CD1c-positive myeloid dendritic cell (primary cell): ENCODE measurements at regions not wholly inside any gene's neighbourhood (a gene's known extent, or its start where the extent isn't known, plus 50 kb on each side); places are given as distances from the start of the nearest gene placed in this dataset.
A peak's percentile ranks its signal among the peaks of the same experiment; 100 is the strongest.

Source experiments
- DNase-seq: peaks from one replicate; pipeline ENCODE4 v3.0.0-alpha.2; 2016; ENCODE audit errors: extremely low spot score

DNA sequence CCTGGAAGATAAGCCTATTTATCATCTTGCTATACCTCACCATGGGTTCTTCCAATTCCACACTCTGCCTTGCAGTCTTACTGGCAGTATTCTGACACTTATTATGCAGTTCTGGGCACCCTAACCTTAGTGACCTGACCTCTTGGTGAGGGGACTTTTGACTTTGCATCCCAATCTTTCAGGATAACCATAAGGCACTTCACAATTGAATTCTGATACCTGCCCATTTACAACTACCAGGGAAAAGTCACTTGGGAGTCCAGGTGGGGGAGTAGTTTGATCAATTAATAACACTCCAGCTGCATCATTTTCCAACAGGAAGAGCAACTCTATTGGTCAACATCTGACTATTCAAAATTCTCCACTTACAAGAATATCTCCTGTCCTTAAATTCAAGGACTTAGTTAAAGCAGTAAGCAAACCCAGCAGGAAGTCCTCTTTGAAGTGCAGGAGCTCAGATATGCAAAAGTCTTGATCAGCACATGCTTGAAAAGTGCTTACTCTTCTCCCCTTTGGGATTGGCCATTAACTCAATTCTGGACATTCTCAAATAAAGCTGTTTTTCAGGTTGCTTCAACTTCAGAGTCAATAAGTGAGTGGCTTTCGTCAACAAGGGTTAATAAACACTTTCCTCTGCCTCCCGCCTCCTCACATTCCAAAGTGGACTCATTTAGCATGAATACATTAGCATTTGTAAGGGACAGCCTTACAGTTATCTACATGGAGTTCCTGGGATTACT lies 177.4 kb upstream of the NRIP1 start:
- DNase-seq: no peak

DNA sequence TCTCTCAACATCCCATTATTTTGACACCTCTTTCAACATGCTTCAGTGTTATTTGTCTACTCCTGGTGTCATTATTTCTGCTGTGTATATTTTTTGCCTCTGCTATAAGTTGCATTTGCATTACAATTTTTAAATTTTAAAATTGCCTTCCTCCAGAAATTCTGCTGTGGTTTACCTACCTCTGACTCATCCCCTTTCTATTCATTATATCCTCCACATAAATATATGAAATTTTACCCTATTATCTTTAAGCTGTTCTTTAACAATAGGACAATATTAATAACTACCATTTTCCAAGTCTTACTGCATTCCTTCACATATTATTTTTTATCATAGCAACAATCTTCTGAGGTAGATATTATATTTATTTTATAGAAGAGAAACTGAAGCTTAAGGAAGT lies 178.1 kb upstream of the NRIP1 start:
- no peak for DNase-seq

DNA sequence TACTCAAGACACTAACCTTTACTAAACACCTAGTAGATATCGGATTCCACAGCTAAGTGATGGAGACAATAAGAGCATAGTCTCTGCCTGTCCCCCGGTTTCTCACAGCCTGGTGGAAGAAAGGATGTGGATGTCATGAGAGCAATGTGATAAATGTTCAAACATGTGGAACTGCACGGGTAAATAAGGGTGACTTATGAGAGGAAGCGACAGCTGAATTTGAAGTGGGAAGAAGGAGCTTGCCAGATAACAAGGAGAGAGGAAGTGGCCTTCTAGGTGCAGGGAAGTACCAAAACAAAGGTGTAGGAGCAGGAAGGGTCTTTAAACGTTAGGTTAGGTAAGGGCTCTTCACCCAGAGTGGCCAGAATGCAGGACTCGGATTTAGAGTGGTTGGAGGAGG lies 178.6 kb upstream of the NRIP1 start:
- no peak for DNase-seq

- DNase-seq: no peak
These were observed 182.8 kb upstream of the NRIP1 start for GRCh38 chr21:15247613-15248012.

DNA sequence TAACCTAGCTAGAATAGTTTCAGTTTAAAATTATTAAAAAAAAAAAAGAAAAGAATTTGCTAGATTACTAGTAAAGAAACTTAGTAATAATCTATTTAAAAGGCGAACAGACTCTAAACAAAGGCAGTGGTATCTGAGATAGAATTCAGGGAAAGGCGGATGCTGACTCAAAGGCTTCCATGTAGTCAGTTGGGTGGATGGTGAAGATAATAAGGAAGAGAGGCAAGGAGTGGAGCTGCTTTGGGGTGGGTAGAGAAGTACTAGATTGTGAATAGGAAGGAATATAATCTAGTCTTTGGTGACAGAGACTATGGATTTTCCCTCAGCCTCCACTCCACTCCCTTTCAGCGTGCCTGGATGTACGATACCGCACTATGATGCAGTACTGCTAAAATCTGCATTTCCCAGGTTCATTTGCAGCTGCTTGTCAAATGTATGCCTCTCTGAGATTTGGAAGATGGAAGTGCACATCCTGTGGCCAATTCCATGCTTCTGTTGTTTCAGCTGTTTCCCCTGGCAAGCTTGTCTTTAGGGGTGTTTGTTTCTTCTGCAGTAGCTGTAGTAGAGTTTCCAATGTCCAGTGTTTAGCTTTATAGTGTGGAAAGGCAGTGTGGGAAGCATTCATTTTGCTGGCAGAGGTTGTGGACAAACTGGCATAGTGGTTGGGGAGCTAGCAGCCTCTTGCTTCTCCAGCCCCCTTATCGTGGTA lies 184.6 kb upstream of the NRIP1 start:
- DNase-seq: no peak

- no peak for DNase-seq
These were observed 185.6 kb upstream of the NRIP1 start for GRCh38 chr21:15250384-15250783.

DNA sequence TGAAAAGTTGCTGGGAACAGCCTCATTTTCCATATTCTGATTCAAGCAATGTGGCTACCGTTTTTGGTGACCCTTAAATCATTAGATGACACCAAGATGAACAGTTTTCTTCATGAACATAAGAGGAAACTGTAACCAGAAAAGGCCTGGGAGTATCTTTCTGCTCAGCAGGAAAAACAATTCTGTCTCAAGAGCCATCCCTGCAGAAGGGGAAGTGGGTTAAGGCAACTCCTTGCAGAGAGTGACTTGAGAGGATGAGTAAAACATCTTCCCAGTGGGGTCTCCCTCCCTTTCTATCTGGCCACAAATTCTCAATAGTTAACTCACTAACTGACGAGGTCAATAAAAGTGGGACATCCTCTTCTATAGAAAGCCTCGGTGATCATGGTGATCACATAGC lies 187.6 kb upstream of the NRIP1 start:
- peak; percentile 35 for DNase-seq

DNA sequence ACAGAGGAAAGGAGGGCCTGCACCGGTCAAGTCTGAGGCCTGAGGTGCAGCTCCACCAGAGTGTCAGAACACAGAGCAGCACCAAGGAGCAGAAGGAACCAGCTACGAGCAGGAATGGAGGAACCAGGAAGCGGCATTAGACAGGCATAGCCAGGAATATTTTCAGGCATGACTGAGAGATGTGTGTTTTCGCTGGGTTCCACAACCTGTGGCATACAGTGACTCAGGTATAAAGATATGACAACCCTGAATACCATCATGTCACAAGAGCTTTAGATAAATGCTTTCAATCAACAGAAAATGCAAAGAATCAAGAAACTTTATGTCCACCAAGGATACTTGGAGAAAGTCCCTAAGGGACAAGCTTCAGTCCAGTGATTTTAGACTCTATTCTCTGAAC lies 189.3 kb upstream of the NRIP1 start:
- no peak for DNase-seq

DNA sequence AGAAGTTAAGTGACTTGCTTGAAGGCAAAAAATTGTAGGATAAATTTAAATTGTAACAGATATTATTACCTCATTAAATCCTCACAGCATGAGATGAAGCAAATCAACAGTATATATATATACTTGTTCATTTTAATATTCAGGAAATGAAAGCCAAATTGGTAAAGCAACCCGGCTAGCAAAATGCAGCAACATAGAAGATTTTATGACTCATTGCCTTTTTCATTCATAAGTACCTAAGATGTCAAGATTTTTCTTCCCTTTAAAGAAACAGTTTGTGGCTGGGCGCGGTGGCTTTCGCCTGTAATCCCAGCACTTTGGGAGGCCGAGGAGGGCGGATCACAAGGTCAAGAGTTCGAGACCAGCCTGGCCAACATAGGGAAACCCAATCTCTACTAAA lies 190.5 kb upstream of the NRIP1 start:
- peak; percentile 25 for DNase-seq

DNA sequence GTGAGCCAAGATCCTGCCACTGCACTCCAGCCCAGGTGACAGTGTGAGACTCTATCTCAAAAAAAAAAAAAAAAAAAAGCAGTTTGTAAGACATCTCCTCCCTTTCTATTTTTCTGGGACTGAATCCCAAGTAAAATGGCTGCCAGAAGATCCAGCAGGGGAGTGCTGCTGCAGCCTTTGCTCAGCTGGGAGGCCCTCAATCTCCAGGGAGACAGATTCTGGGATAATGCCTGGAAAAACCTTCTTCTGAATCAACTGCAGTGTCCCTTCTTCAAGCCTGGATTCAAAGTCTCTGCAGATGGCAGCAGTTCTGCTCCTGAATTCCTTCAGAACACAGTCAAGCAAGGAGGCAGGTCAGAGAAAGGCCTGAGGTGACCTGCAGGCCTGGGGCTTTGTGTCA lies 191.0 kb upstream of the NRIP1 start:
- DNase-seq: no peak

DNA sequence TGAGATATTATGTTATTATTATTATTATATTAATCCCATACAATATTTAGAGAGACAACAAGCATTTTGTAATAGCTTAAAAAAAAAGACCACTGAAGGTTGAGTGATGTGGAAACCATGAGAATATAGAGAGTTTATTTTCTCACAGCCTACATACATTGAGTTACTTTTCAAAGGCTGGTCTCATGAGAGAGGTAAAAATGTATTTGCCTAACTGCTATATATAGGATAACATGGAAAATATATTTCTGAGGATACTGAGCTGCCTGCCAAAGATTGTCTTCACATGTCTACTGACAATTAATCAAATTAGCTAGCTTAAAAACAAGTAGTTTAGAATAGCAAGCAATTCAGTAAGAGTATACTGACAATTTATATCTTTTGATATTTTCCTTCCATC lies 192.2 kb upstream of the NRIP1 start:
- no peak for DNase-seq

GRCh38 chr21:15257646-15258045 lies 192.8 kb upstream of the NRIP1 start:
- DNase-seq: no peak

GRCh38 chr21:15259824-15260223 lies 195.0 kb upstream of the NRIP1 start:
- DNase-seq: no peak

- no peak for DNase-seq
These were observed 195.8 kb upstream of the NRIP1 start for GRCh38 chr21:15260604-15261003.

DNA sequence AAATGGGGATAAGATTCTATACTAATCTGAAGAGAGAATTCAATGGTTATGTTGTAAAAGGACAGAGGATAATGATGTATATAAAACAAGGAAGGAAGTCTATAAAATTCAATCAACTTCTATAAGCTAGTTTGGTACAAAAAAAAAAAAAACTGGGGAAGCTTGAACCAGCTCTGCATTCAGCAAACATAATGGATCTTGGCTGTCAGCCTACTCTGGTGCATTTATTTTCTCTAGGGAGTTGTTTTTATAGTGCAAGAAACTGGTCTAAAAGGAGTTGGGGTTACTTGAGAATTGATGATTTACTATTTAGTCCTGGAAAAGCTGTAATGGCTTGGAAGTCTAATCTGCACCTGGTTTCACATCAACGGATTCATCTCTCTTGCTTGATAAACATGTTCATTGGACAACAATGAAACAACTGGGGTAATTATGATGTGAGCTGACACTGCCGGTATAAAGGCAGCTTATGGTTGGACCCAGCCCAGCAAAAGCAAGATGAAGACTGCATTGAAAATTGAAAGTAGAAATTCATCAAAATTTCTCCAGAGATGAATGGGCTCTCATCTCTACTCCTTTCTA lies 199.4 kb upstream of the NRIP1 start:
- no peak for DNase-seq

DNA sequence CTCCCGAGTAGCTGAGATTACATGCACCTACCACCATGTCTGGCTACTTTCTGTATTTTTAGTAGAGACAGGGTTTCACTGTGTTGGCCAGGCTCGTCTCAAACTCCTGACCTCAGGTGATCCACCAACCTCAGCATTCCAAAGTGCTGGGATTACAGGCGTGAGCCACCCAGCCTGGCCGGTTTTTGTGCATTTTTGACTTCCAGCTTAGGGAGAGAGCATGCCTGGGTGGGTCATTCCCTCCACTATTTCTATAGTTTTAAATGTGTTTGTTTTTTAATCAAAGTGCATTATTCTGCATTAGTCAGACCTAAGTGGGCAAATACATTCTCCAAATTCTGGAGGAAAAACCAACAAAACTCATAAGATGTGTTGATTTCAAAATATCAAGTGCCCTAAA lies 207.4 kb upstream of the NRIP1 start:
- DNase-seq: no peak

DNA sequence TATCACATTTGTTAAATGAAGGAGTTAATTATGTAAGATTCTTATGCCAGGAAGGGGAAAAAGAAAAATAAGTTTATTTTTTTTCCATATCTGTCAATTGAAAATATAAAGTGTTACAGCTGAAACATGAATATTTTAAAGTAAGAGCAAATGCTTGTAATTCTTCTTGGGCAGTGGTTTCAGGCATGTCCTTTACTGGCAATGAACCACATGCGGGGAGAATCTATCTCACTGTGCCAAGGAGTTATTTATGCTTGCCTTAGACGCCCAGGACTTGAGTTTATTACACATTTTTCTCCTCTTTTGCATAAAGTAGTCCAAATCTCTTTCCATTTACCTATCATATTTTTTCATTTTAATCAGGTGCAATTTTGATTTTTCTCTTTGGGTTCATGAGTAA lies 207.8 kb upstream of the NRIP1 start:
- DNase-seq: no peak

DNA sequence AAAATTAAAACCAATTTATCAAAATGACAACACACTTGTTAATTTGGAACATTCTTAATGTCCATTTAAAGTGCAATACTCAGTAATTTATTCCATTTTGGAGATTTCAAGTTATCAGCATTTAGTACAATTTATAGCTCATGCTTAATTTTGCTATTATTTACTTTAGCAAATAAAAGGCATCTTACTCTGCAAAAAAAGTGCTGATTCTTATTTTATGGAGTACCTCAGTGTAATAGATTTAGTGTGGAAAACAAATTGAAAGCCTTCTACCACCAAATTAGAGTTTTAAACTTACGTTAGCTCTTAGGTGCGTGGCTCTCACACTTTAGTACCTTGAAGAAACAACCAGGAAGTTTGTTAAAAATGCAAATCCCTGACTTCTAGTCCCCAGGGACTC lies 208.4 kb upstream of the NRIP1 start:
- DNase-seq: no peak

- no peak for DNase-seq
These were observed 210.1 kb upstream of the NRIP1 start for GRCh38 chr21:15274701-15275485.

- DNase-seq: no peak
These were observed 210.9 kb upstream of the NRIP1 start for GRCh38 chr21:15275615-15276235.

GRCh38 chr21:15276243-15276642 lies 211.4 kb upstream of the NRIP1 start:
- DNase-seq: no peak

- no peak for DNase-seq
These were observed 212.7 kb upstream of the NRIP1 start for GRCh38 chr21:15277466-15277865.
